HL-60 (cell line): ENCODE measurements at regions not wholly inside any gene's neighbourhood (a gene's known extent, or its start where the extent isn't known, plus 50 kb on each side); places are given as distances from the start of the nearest gene placed in this dataset.

Experiments
- POLR2AphosphoS5 ChIP-seq: IDR thresholded peaks from 2 replicates; pipeline ENCODE4 v1.6.1; 2012; ENCODE audit warnings: low read depth
- TF ChIP-seq, protein P1 (sequence below): IDR thresholded peaks from one replicate; pipeline ENCODE4 v1.5.1; 2011; ENCODE audit warnings: low read length, control low read depth, inconsistent platforms; ENCODE audit not compliant: insufficient read depth

DNA sequence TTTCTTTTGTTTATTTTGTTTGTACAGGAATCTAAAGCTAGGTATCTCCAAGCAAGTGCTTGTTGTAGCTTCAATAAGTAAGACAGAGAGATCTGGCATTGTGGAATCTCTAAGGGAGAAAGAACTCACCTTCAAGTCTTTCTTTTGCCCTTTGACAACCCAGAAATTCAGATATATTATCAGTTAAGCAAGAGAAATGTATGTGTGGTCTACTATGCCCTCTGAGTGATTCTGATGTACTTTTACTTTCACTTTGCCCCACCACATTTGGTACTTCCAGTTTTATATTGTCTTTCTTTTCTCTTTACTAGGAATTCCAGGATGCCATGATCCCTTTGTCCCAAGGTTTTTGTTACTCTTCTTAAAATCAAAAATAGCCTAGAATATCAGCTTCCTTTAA lies 259.6 kb upstream of the PIK3C3 start:
- TF ChIP-seq, protein P1, sequence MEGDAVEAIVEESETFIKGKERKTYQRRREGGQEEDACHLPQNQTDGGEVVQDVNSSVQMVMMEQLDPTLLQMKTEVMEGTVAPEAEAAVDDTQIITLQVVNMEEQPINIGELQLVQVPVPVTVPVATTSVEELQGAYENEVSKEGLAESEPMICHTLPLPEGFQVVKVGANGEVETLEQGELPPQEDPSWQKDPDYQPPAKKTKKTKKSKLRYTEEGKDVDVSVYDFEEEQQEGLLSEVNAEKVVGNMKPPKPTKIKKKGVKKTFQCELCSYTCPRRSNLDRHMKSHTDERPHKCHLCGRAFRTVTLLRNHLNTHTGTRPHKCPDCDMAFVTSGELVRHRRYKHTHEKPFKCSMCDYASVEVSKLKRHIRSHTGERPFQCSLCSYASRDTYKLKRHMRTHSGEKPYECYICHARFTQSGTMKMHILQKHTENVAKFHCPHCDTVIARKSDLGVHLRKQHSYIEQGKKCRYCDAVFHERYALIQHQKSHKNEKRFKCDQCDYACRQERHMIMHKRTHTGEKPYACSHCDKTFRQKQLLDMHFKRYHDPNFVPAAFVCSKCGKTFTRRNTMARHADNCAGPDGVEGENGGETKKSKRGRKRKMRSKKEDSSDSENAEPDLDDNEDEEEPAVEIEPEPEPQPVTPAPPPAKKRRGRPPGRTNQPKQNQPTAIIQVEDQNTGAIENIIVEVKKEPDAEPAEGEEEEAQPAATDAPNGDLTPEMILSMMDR, result no peak
- TF ChIP-seq POLR2AphosphoS5, result no peak
